A673 (cell line): ENCODE measurements at regions not wholly inside any gene's neighbourhood (a gene's known extent, or its start where the extent isn't known, plus 50 kb on each side); places are given as distances from the start of the nearest gene placed in this dataset.

Source experiments
- BruUV-seq: library from RNA; stranded (reverse); fragments of 400-500 nt; replicated peaks from 2 replicates; lab custom pipeline; 2021; lab: Mats Ljungman, UMichigan
- CTCF ChIA-PET: fragments of 300-600 bp; sonication (Branson Sonifier 250); formaldehyde crosslinking; loops from one replicate; lab custom pipeline; 2022; ENCODE audit warnings: antibody characterized with exemption; lab: Charles Lee
- POLR2A ChIA-PET: fragments of 300-600 bp; sonication (Branson Sonifier 250); formaldehyde crosslinking; loops from one replicate; lab custom pipeline; 2022; ENCODE audit warnings: antibody characterized with exemption; ENCODE audit not compliant: low non-redundant PET; lab: Charles Lee
- DNase-seq: peaks from one replicate; pipeline ENCODE4 v3.0.0-alpha.2; 2015; ENCODE audit warnings: low spot score
- H3K27ac ChIP-seq: fragments of 200-600 bp; sonication (generic); 2 replicates; pipeline ENCODE4 v1.5.1; 2016; ENCODE audit warnings: mixed run types, low read depth, mild to moderate bottlenecking, mixed read lengths, antibody characterized with exemption, low read length; ENCODE audit not compliant: poor library complexity, severe bottlenecking
- H3K27me3 ChIP-seq: fragments of 200-600 bp; sonication (generic); replicated peaks from 2 replicates; pipeline ENCODE4 v1.6.1; 2017; ENCODE audit warnings: mixed run types, low read depth, mild to moderate bottlenecking, mixed read lengths, antibody characterized with exemption, low read length; ENCODE audit not compliant: insufficient read depth, poor library complexity
- H3K36me3 ChIP-seq: fragments of 200-600 bp; sonication (generic); 2 replicates; pipeline ENCODE4 v1.6.1; 2016; ENCODE audit warnings: mixed run types, mild to moderate bottlenecking, mixed read lengths, antibody characterized with exemption, low read length; ENCODE audit not compliant: insufficient read depth, poor library complexity, severe bottlenecking
- H3K4me1 ChIP-seq: fragments of 200-600 bp; sonication (generic); 2 replicates; pipeline ENCODE4 v1.6.1; 2017; ENCODE audit warnings: mixed run types, mild to moderate bottlenecking, mixed read lengths, antibody characterized with exemption, low read length; ENCODE audit not compliant: insufficient read depth, poor library complexity, severe bottlenecking
- H3K4me3 ChIP-seq: fragments of 200-600 bp; sonication (generic); 2 replicates; pipeline ENCODE4 v1.5.1; 2016; ENCODE audit warnings: low read depth, mixed run types, mild to moderate bottlenecking, mixed read lengths, low read length; ENCODE audit not compliant: poor library complexity, severe bottlenecking
- H3K9me3 ChIP-seq: fragments of 200-600 bp; sonication (generic); 2 replicates; pipeline ENCODE4 v1.6.1; 2016; ENCODE audit warnings: mixed run types, low read depth, mild to moderate bottlenecking, mixed read lengths, antibody characterized with exemption, low read length; ENCODE audit not compliant: poor library complexity, severe bottlenecking
- EZH2 ChIP-seq: fragments of 200-600 bp; sonication (generic); IDR thresholded peaks from 2 replicates; pipeline ENCODE4 v1.6.1; 2017; ENCODE audit warnings: borderline replicate concordance, low read depth, mild to moderate bottlenecking, mixed read lengths, antibody characterized with exemption, low read length; ENCODE audit not compliant: poor library complexity, severe bottlenecking
- intact Hi-C: fragments of 100-400 bp; cut with micrococcal nuclease; formaldehyde crosslinking; loops from one replicate; pipeline ENCODE4 v1.10.0; 2022; ENCODE audit not compliant: unreplicated experiment
- TF ChIP-seq, protein P1 (sequence below): fragments of 300-800, 200-600 bp; sonication (generic); conservative IDR thresholded peaks from 2 replicates; pipeline ENCODE4 v1.5.1; 2017; ENCODE audit warnings: low read depth, mild to moderate bottlenecking, antibody characterized with exemption, low read length, moderate library complexity, mixed read lengths

GRCh38 chr5:155934964-155935363, 392.0 kb upstream of the SGCD start:
- POLR2A ChIA-PET, result no interaction called here
- CTCF ChIA-PET, result no interaction called here
- Histone ChIP-seq H3K36me3 (no peaks in the 10 kb centered on the region), H3K4me3 (no peak overlapping the region), H3K27ac (no peak overlapping the region), H3K27me3 (no peaks in the 10 kb centered on the region), H3K4me1 (no peaks in the 10 kb centered on the region), H3K9me3 (no peaks in the 10 kb centered on the region)
- no peak for DNase-seq
- BruUV-seq, result no TSS peak
- TF ChIP-seq, protein P1, sequence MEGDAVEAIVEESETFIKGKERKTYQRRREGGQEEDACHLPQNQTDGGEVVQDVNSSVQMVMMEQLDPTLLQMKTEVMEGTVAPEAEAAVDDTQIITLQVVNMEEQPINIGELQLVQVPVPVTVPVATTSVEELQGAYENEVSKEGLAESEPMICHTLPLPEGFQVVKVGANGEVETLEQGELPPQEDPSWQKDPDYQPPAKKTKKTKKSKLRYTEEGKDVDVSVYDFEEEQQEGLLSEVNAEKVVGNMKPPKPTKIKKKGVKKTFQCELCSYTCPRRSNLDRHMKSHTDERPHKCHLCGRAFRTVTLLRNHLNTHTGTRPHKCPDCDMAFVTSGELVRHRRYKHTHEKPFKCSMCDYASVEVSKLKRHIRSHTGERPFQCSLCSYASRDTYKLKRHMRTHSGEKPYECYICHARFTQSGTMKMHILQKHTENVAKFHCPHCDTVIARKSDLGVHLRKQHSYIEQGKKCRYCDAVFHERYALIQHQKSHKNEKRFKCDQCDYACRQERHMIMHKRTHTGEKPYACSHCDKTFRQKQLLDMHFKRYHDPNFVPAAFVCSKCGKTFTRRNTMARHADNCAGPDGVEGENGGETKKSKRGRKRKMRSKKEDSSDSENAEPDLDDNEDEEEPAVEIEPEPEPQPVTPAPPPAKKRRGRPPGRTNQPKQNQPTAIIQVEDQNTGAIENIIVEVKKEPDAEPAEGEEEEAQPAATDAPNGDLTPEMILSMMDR, result no peak
- TF ChIP-seq EZH2, result no peak
- intact Hi-C loops, result no loop called here

GRCh38 chr5:155935723-155936122, 391.2 kb upstream of the SGCD start:
- CTCF ChIA-PET, result no interaction called here

GRCh38 chr5:155936520-155937406, 390.2 kb upstream of the SGCD start:
- no peak for DNase-seq
- Histone ChIP-seq H3K27ac (no peak overlapping the region), H3K4me3 (no peak overlapping the region), H3K4me1 (no peaks in the 10 kb centered on the region), H3K9me3 (no peaks in the 10 kb centered on the region), H3K36me3 (no peaks in the 10 kb centered on the region), H3K27me3 (no peaks in the 10 kb centered on the region)
- TF ChIP-seq, protein P1, result no peak
- TF ChIP-seq EZH2, result no peak
- intact Hi-C loops, result no loop called here
- BruUV-seq, result no TSS peak
- ChIA-PET CTCF (no interaction called here), POLR2A (no interaction called here)

More at GRCh38 chr5:155935723-155936122, 391.2 kb upstream of the SGCD start:
- Histone ChIP-seq H3K36me3 (no peaks in the 10 kb centered on the region), H3K27me3 (no peaks in the 10 kb centered on the region), H3K4me3 (no peak overlapping the region), H3K9me3 (no peaks in the 10 kb centered on the region), H3K27ac (no peak overlapping the region), H3K4me1 (no peaks in the 10 kb centered on the region)
- intact Hi-C loops, result no loop called here
- POLR2A ChIA-PET, result no interaction called here
- DNase-seq, result no peak
- no peak for TF ChIP-seq EZH2
- TF ChIP-seq, protein P1, result no peak
- no TSS peak for BruUV-seq
